HCT116 (cell line): ENCODE measurements at regions not wholly inside any gene's neighbourhood (a gene's known extent, or its start where the extent isn't known, plus 50 kb on each side); places are given as distances from the start of the nearest gene placed in this dataset.

ENCODE experiments used
- EGR1 ChIP-seq: IDR thresholded peaks from 2 replicates; pipeline ENCODE4 v1.6.1; 2012; ENCODE audit warnings: low read depth
- EZH2 ChIP-seq: fragments of 200-600 bp; sonication (generic); IDR thresholded peaks from 2 replicates; pipeline ENCODE4 v1.6.1; 2017; ENCODE audit warnings: antibody characterized with exemption, mixed run types
- EZH2phosphoT487 ChIP-seq: fragments of 200-600 bp; IDR thresholded peaks from 2 replicates; pipeline ENCODE4 v1.6.1; 2018; ENCODE audit warnings: antibody characterized with exemption, borderline replicate concordance
- POLR2A ChIP-seq: IDR thresholded peaks from 2 replicates; pipeline ENCODE4 v1.7.0; 2011; ENCODE audit warnings: borderline replicate concordance; ENCODE audit not compliant: insufficient read depth, insufficient read length; ENCODE audit errors: extremely low read depth
- POLR2AphosphoS5 ChIP-seq: IDR thresholded peaks from 2 replicates; pipeline ENCODE4 v1.6.1; 2011; ENCODE audit warnings: mild to moderate bottlenecking, low read depth, low read length, moderate library complexity
- SIN3A ChIP-seq: IDR thresholded peaks from 2 replicates; pipeline ENCODE4 v1.6.1; 2012; ENCODE audit warnings: low read depth
- SRF ChIP-seq: IDR thresholded peaks from 2 replicates; pipeline ENCODE4 v1.6.1; 2012; ENCODE audit warnings: low read depth
- TCF7L2 ChIP-seq: IDR thresholded peaks from 2 replicates; pipeline ENCODE4 v1.7.0; 2011; ENCODE audit warnings: borderline replicate concordance, inconsistent platforms; ENCODE audit not compliant: insufficient read depth, insufficient read length; ENCODE audit errors: extremely low read depth
- YY1 ChIP-seq: IDR thresholded peaks from 2 replicates; pipeline ENCODE4 v1.6.1; 2011; ENCODE audit warnings: low read length, low read depth, moderate library complexity, mild to moderate bottlenecking; ENCODE audit not compliant: insufficient replicate concordance; ENCODE audit errors: extremely low read depth
- TF ChIP-seq, protein P1 (sequence below), 3 experiments: fragments of 200-600 bp in 1 of 3; sonication (generic) in 1 of 3; IDR thresholded peaks in 2 of 3; conservative IDR thresholded peaks in 1 of 3; 2 replicates each; pipeline ENCODE4 v1.5.1; 2012 to 2017; ENCODE audit warnings: low read depth in 2 of 3, low read length in 2 of 3, antibody characterized with exemption in 1 of 3, borderline replicate concordance in 1 of 3, control low read depth in 1 of 3, mild to moderate bottlenecking in 1 of 3, mixed read lengths in 1 of 3, mixed run types in 1 of 3, moderate library complexity in 1 of 3; ENCODE audit not compliant: insufficient read depth in 1 of 3
- TF ChIP-seq, protein P2 (sequence below): IDR thresholded peaks from 2 replicates; pipeline ENCODE4 v1.6.1; 2012; ENCODE audit warnings: low read depth
- TF ChIP-seq, protein P3 (sequence below): IDR thresholded peaks from 2 replicates; pipeline ENCODE4 v1.6.1; 2012

DNA sequence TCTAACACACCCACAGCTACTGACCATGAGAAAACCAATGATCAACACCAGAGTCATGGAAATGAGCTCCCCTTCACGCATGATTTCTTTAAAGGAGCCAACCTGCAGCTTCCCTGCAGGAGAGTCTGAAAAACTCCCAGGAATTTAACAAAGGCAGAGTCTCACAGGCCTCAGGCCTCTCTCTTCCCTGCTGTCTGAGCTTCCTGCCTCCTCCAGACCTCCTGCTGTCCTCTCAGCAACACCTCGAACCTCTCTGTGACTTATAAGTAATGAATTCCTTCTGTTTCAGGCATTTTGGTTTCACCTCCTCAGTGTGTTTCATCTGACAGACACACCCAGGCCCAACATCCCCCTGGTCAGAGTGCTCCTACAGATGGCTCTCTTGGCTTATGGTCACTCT lies 1044.4 kb downstream of the UQCRFS1 start:
- TF ChIP-seq, protein P1, sequence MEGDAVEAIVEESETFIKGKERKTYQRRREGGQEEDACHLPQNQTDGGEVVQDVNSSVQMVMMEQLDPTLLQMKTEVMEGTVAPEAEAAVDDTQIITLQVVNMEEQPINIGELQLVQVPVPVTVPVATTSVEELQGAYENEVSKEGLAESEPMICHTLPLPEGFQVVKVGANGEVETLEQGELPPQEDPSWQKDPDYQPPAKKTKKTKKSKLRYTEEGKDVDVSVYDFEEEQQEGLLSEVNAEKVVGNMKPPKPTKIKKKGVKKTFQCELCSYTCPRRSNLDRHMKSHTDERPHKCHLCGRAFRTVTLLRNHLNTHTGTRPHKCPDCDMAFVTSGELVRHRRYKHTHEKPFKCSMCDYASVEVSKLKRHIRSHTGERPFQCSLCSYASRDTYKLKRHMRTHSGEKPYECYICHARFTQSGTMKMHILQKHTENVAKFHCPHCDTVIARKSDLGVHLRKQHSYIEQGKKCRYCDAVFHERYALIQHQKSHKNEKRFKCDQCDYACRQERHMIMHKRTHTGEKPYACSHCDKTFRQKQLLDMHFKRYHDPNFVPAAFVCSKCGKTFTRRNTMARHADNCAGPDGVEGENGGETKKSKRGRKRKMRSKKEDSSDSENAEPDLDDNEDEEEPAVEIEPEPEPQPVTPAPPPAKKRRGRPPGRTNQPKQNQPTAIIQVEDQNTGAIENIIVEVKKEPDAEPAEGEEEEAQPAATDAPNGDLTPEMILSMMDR (IDR thresholded peaks at IDR 0.05 in 2 of 3, conservative IDR thresholded peaks at IDR 0.05 in 1 of 3; ENCODE audit: borderline replicate concordance in 1 of 3, insufficient read depth in 1 of 3, low read depth in 2 of 3, low read length in 2 of 3), result no peak
- TF ChIP-seq TCF7L2 (no peak), YY1 (no peak), POLR2A (no peak), POLR2AphosphoS5 (no peak), EGR1 (no peak), SRF (no peak), SIN3A (no peak), EZH2 (no peak), EZH2phosphoT487 (no peak)
- TF ChIP-seq, protein P2, sequence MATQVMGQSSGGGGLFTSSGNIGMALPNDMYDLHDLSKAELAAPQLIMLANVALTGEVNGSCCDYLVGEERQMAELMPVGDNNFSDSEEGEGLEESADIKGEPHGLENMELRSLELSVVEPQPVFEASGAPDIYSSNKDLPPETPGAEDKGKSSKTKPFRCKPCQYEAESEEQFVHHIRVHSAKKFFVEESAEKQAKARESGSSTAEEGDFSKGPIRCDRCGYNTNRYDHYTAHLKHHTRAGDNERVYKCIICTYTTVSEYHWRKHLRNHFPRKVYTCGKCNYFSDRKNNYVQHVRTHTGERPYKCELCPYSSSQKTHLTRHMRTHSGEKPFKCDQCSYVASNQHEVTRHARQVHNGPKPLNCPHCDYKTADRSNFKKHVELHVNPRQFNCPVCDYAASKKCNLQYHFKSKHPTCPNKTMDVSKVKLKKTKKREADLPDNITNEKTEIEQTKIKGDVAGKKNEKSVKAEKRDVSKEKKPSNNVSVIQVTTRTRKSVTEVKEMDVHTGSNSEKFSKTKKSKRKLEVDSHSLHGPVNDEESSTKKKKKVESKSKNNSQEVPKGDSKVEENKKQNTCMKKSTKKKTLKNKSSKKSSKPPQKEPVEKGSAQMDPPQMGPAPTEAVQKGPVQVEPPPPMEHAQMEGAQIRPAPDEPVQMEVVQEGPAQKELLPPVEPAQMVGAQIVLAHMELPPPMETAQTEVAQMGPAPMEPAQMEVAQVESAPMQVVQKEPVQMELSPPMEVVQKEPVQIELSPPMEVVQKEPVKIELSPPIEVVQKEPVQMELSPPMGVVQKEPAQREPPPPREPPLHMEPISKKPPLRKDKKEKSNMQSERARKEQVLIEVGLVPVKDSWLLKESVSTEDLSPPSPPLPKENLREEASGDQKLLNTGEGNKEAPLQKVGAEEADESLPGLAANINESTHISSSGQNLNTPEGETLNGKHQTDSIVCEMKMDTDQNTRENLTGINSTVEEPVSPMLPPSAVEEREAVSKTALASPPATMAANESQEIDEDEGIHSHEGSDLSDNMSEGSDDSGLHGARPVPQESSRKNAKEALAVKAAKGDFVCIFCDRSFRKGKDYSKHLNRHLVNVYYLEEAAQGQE, result no peak
- TF ChIP-seq, protein P3, sequence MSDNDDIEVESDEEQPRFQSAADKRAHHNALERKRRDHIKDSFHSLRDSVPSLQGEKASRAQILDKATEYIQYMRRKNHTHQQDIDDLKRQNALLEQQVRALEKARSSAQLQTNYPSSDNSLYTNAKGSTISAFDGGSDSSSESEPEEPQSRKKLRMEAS, result no peak
